GM21619 (cell line): ENCODE measurements at regions not wholly inside any gene's neighbourhood (a gene's known extent, or its start where the extent isn't known, plus 50 kb on each side); places are given as distances from the start of the nearest gene placed in this dataset.
"Not testable (repeated sequence)": the region's sequence is repeated elsewhere in the genome, so short reads cannot be mapped to it uniquely, and the experiment has no call there.

Source experiments
- ATAC-seq: cut with Tn5 transposase; IDR thresholded peaks from one replicate; pipeline ENCODE4 v1.9.1; 2021; ENCODE audit not compliant: unreplicated experiment

- no peak for ATAC-seq
These were observed 589.0 kb downstream of the C12orf50 start for GRCh38 chr12:87439990-87440827.

- no peak for ATAC-seq
These were observed 598.8 kb downstream of the C12orf50 start for GRCh38 chr12:87430444-87430843.

- no peak for ATAC-seq
These were observed 600.4 kb downstream of the C12orf50 start for GRCh38 chr12:87428701-87429277.

GRCh38 chr12:87427770-87428169 lies 601.4 kb downstream of the C12orf50 start:
- no peak for ATAC-seq

GRCh38 chr12:87425942-87426554 lies 603.2 kb downstream of the C12orf50 start:
- ATAC-seq = no peak

- ATAC-seq = not testable (repeated sequence)
These were observed 608.0 kb downstream of the C12orf50 start for GRCh38 chr12:87421233-87421632.

- ATAC-seq = no peak
These were observed 615.4 kb downstream of the C12orf50 start for GRCh38 chr12:87413784-87414183.

- no peak for ATAC-seq
These were observed 622.3 kb downstream of the C12orf50 start for GRCh38 chr12:87406926-87407325.

GRCh38 chr12:87405918-87406317 lies 623.3 kb downstream of the C12orf50 start:
- no peak for ATAC-seq

GRCh38 chr12:87394168-87394567 lies 635.0 kb downstream of the C12orf50 start:
- not testable (repeated sequence) for ATAC-seq

- no peak for ATAC-seq
These were observed 640.8 kb downstream of the C12orf50 start for GRCh38 chr12:87388376-87388775.

- no peak for ATAC-seq
These were observed 643.9 kb downstream of the C12orf50 start for GRCh38 chr12:87385322-87385721.

GRCh38 chr12:87384226-87384625 lies 645.0 kb downstream of the C12orf50 start:
- ATAC-seq = no peak

GRCh38 chr12:87383680-87384079 lies 645.5 kb downstream of the C12orf50 start:
- no peak for ATAC-seq

GRCh38 chr12:87382959-87383566 lies 646.1 kb downstream of the C12orf50 start:
- no peak for ATAC-seq

- ATAC-seq = no peak
These were observed 646.8 kb downstream of the C12orf50 start for GRCh38 chr12:87382436-87382835.

- no peak for ATAC-seq
These were observed 647.5 kb downstream of the C12orf50 start for GRCh38 chr12:87381742-87382141.

GRCh38 chr12:87378526-87378925 lies 650.7 kb downstream of the C12orf50 start:
- no peak for ATAC-seq

- ATAC-seq = no peak
These were observed 652.5 kb downstream of the C12orf50 start for GRCh38 chr12:87376722-87377121.

GRCh38 chr12:87369161-87369560 lies 660.0 kb downstream of the C12orf50 start:
- no peak for ATAC-seq

- ATAC-seq = no peak
These were observed 660.9 kb downstream of the C12orf50 start for GRCh38 chr12:87368259-87368658.

- ATAC-seq = no peak
These were observed 663.8 kb downstream of the C12orf50 start for GRCh38 chr12:87365423-87365822.
